Mucosa of descending colon (tissue), 3 donors: ENCODE measurements at regions not wholly inside any gene's neighbourhood (a gene's known extent, or its start where the extent isn't known, plus 50 kb on each side); places are given as distances from the start of the nearest gene placed in this dataset.

Experiments used
- ATAC-seq: fragments of 200-7000 bp; cut with Tn5 transposase; one replicate; pipeline ENCODE4 v1.9.1; 2020; ENCODE audit warnings: mild to moderate bottlenecking, moderate library complexity
- DNase-seq, 3 donors: peaks; one replicate each; pipeline ENCODE4 v3.0.0-alpha.2; 2020
- H3K36me3 ChIP-seq: fragments of 200-600 bp; one replicate; pipeline ENCODE4 v1.8.0; 2021; ENCODE audit warnings: low read depth, mild to moderate bottlenecking
- H3K4me1 ChIP-seq: fragments of 200-600 bp; one replicate; pipeline ENCODE4 v1.8.0; 2021; ENCODE audit warnings: low read depth, mild to moderate bottlenecking
- H3K4me3 ChIP-seq: fragments of 200-600 bp; one replicate; pipeline ENCODE4 v1.8.0; 2021; ENCODE audit warnings: mild to moderate bottlenecking
- H3K9me3 ChIP-seq: fragments of 200-600 bp; one replicate; pipeline ENCODE4 v1.8.0; 2021; ENCODE audit warnings: mild to moderate bottlenecking
- intact Hi-C, 2 donors: fragments of 100-400 bp; cut with DNase I in 1 of 2; cut with micrococcal nuclease in 1 of 2; formaldehyde crosslinking; loops; one replicate each; pipeline versions ENCODE4 v1.11.0 to v1.11.1; 2022; cut with DNase I, micrococcal nuclease
- TF ChIP-seq, protein P1 (sequence below): fragments of 200-600 bp; IDR thresholded peaks from one replicate; pipeline ENCODE4 v1.8.0; 2022; ENCODE audit warnings: antibody characterized with exemption, mild to moderate bottlenecking
- donor health status: DM: no; HTN: no; CAD: no; lungs with moderate emphysema.
- donor health status: DM: no; HTN: no; CAD: no.
- donor health status: DM: no; HTN: yes; CAD: no.

DNA sequence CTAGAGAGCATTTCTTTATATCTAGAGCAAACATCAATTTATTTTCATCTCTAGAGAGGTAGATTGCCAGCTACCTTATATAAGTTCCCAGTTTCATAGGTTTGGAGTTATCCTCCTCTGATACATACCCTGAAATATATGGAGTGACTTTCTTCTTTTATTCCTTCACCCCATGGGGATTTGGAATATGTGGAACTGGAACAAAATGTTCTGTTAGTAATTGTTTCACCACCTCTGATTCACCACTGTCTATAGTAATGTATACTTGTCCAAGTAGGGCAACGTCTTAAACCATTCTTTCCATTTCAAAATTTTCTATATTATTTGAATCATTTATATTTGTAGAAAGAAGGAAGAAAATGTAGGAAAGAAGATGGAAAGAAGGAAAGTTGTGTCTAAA, 511.2 kb upstream of the KCND2 start:
- intact Hi-C loops, result no loop called here
- Histone ChIP-seq H3K4me3 (no peak overlapping the region), H3K4me1 (no peaks in the 10 kb centered on the region), H3K9me3 (no peaks in the 10 kb centered on the region), H3K36me3 (no peaks in the 10 kb centered on the region)
- no peak for ATAC-seq
- no peak for DNase-seq
- TF ChIP-seq, protein P1, sequence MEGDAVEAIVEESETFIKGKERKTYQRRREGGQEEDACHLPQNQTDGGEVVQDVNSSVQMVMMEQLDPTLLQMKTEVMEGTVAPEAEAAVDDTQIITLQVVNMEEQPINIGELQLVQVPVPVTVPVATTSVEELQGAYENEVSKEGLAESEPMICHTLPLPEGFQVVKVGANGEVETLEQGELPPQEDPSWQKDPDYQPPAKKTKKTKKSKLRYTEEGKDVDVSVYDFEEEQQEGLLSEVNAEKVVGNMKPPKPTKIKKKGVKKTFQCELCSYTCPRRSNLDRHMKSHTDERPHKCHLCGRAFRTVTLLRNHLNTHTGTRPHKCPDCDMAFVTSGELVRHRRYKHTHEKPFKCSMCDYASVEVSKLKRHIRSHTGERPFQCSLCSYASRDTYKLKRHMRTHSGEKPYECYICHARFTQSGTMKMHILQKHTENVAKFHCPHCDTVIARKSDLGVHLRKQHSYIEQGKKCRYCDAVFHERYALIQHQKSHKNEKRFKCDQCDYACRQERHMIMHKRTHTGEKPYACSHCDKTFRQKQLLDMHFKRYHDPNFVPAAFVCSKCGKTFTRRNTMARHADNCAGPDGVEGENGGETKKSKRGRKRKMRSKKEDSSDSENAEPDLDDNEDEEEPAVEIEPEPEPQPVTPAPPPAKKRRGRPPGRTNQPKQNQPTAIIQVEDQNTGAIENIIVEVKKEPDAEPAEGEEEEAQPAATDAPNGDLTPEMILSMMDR, result no peak

DNA sequence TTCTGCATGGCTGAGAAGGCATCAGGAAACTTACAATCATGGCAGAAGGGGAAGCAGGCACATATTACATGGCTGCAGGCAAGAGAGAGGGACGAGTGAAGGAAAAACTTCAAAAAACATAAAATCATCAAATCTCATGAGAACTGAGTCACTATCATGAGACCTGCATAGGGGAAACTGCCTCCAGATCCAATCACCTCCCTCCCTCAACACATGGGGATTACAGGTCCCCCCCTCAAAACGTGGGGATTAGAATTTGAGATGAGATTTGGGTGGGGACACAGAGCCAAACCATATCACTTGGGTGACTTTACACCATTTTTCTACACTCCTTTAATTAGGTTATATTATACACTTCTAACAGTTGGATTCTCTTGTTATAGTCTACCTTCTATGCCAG, 490.7 kb upstream of the KCND2 start:
- TF ChIP-seq, protein P1, result no peak
- no peak for ATAC-seq
- H3K4me1 ChIP-seq, result no peaks in the 10 kb centered on the region
- no peak overlapping the region for H3K4me3 ChIP-seq
- intact Hi-C loops, result no loop called here
- DNase-seq, result no peak
- no peaks in the 10 kb centered on the region for H3K9me3 ChIP-seq
- no peaks in the 10 kb centered on the region for H3K36me3 ChIP-seq

GRCh38 chr7:119783799-119784198, 489.2 kb upstream of the KCND2 start:
- Histone ChIP-seq H3K4me3 (no peak overlapping the region), H3K9me3 (no peaks in the 10 kb centered on the region), H3K36me3 (no peaks in the 10 kb centered on the region), H3K4me1 (no peaks in the 10 kb centered on the region)
- DNase-seq (peak in 1 of 3 donors; percentile 1), ATAC-seq (no peak)
- intact Hi-C loops, result no loop called here
- TF ChIP-seq, protein P1, result no peak

DNA sequence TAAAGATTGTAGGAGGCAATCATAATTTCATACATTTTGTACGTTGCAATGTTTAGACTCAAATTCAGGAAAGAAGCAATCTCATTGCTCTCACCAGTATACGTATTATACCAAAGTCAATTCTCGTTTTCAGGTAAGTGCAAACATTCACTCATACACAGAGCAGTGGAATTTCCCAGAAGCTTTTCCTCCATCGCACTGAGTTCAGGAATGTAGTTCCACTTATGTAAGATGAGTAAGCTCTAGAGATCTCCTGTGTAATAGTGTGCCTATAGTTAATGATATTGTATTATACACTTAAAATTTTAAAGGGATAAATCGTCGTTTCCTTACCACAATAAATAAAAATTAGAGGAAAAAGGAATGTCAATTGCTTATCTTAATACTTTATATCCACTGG, 470.8 kb upstream of the KCND2 start:
- ATAC-seq, result no peak

GRCh38 chr7:119825091-119825655, 447.8 kb upstream of the KCND2 start:
- no peak for ATAC-seq
- intact Hi-C loops, result no loop called here
- H3K36me3 ChIP-seq, result no peaks in the 10 kb centered on the region

More for the DNA sequence above, 470.8 kb upstream of the KCND2 start:
- Histone ChIP-seq H3K4me1 (no peaks in the 10 kb centered on the region), H3K4me3 (no peak overlapping the region), H3K36me3 (no peaks in the 10 kb centered on the region), H3K9me3 (no peaks in the 10 kb centered on the region)
- TF ChIP-seq, protein P1, result no peak
- intact Hi-C loops, result no loop called here
- DNase-seq, result no peak

More at GRCh38 chr7:119825091-119825655, 447.8 kb upstream of the KCND2 start:
- Histone ChIP-seq H3K4me1 (no peaks in the 10 kb centered on the region), H3K4me3 (no peak overlapping the region), H3K9me3 (peaks cover 7% of the 10 kb centered on the region)
- TF ChIP-seq, protein P1, result no peak
- DNase-seq, result no peak
